GM18909 (cell line): ENCODE measurements at regions not wholly inside any gene's neighbourhood (a gene's known extent, or its start where the extent isn't known, plus 50 kb on each side); places are given as distances from the start of the nearest gene placed in this dataset.

Source experiments
- ATAC-seq: cut with Tn5 transposase; IDR thresholded peaks from one replicate; pipeline ENCODE4 v1.9.1; 2021; ENCODE audit warnings: mild to moderate bottlenecking; ENCODE audit not compliant: unreplicated experiment, poor library complexity

- no peak for ATAC-seq
Observed at GRCh38 chr20:60484316-60484715, 526.1 kb downstream of the CDH26 start.

GRCh38 chr20:60485012-60485760 lies 527.0 kb downstream of the CDH26 start:
- ATAC-seq: no peak

- ATAC-seq: no peak
Observed at GRCh38 chr20:60486315-60486714, 528.1 kb downstream of the CDH26 start.

GRCh38 chr20:60486937-60487336 lies 528.7 kb downstream of the CDH26 start:
- no peak for ATAC-seq

- ATAC-seq: no peak
Observed at GRCh38 chr20:60490217-60491050, 532.2 kb downstream of the CDH26 start.

- no peak for ATAC-seq
Observed at GRCh38 chr20:60491051-60491581, 532.9 kb downstream of the CDH26 start.

- no peak for ATAC-seq
Observed at GRCh38 chr20:60494476-60494875, 536.3 kb downstream of the CDH26 start.

GRCh38 chr20:60497298-60498035 lies 539.2 kb downstream of the CDH26 start:
- ATAC-seq: no peak

GRCh38 chr20:60500038-60500701 lies 541.9 kb downstream of the CDH26 start:
- no peak for ATAC-seq

- ATAC-seq: no peak
Observed at GRCh38 chr20:60501048-60501447, 542.8 kb downstream of the CDH26 start.

- ATAC-seq: no peak
Observed at GRCh38 chr20:60502881-60503280, 544.7 kb downstream of the CDH26 start.

GRCh38 chr20:60505423-60505822 lies 547.2 kb downstream of the CDH26 start:
- no peak for ATAC-seq

- no peak for ATAC-seq
Observed at GRCh38 chr20:60506061-60506460, 547.8 kb downstream of the CDH26 start.

GRCh38 chr20:60507087-60507694 lies 549.0 kb downstream of the CDH26 start:
- ATAC-seq: no peak

GRCh38 chr20:60509407-60509806 lies 551.2 kb downstream of the CDH26 start:
- no peak for ATAC-seq

GRCh38 chr20:60510356-60510755 lies 552.1 kb downstream of the CDH26 start:
- ATAC-seq: no peak

GRCh38 chr20:60512443-60512842 lies 554.2 kb downstream of the CDH26 start:
- ATAC-seq: no peak

GRCh38 chr20:60513141-60513540 lies 554.9 kb downstream of the CDH26 start:
- ATAC-seq: no peak

- ATAC-seq: no peak
Observed at GRCh38 chr20:60516442-60516841, 558.2 kb downstream of the CDH26 start.

- no peak for ATAC-seq
Observed at GRCh38 chr20:60518022-60518421, 559.8 kb downstream of the CDH26 start.
